ENCODE measurements at regions not wholly inside any gene's neighbourhood (a gene's known extent, or its start where the extent isn't known, plus 50 kb on each side); places are given as distances from the start of the nearest gene placed in this dataset.
"Not testable (repeated sequence)": the region's sequence is repeated elsewhere in the genome, so short reads cannot be mapped to it uniquely, and the experiment has no call there.

DNA sequence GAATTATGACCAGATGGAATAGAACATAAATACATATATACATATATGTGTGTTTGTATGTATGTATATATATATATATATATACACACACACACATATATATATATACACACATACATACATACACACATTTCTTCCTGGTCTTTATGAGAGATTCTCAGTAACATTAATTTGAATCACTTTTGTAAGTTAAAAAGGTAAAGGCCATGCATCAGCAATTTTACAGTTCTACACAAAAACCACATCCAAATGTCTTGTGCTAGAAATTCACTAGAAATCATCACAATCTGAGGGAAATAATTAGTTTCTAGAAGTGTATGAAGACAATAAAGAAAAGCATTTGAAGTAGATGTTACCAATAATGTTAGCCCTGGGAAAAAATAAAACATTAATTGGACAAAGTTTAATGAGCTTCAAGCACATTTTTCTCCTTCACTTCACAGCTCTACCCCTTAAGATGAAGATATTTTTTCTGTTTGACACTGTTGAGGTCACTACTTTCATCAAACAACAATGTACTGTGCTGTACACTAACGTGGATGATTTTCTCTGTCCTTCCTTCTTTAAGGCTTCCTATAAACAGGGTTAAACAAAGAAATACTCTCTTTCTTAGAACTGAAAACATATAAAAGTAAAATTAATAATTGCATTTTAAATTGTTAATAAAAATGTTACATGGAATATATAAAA, 189.2 kb upstream of the NR4A3 start:
- DNase-seq (ENCODE audit: low read depth): no peak

- DNase-seq (ENCODE audit: low read depth): no peak
Measured at GRCh38 chr9:99633265-99633664, 188.4 kb upstream of the NR4A3 start.

- DNase-seq (ENCODE audit: low read depth): no peak
Measured at GRCh38 chr9:99634186-99634585, 187.5 kb upstream of the NR4A3 start.

- DNase-seq (ENCODE audit: low read depth): no peak
Measured at GRCh38 chr9:99635032-99635431, 186.7 kb upstream of the NR4A3 start.

GRCh38 chr9:99637641-99638040, 184.0 kb upstream of the NR4A3 start:
- DNase-seq (ENCODE audit: low read depth): no peak

GRCh38 chr9:99638971-99639370, 182.7 kb upstream of the NR4A3 start:
- DNase-seq (ENCODE audit: low read depth): no peak

- no peak for DNase-seq (ENCODE audit: low read depth)
Measured at GRCh38 chr9:99647604-99648003, 174.1 kb upstream of the NR4A3 start.

DNA sequence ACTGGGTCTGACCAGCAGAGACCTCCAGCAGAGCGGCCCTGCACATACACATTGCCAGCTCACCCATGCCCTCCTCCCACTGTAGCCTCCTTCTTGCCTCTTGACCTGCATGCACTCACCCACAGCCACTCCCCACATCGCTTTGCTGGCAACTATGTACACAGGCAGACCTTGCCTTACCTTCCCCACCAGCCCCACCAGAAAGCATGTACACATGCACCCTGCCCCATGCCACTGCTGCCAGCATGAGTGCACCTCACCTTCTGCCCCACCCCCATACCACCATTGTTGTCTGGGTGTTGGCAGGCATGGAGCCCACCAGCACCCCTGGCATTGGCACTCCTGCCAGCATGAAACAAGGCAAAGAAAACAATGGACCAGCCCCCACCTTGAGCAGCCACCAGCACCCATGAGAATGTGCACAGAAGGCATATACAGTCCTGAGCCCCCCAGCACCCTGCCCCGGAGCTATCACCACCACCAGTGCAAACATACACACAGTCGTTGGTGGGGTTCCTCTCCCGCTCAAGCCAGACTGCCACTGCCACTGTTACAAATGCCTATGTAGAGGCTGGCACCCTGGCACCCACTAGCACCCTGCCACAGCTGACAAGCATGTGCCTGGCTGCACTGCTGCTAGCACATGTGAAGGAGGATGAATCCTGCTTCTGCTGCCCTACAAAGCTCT, 171.4 kb upstream of the NR4A3 start:
- DNase-seq (ENCODE audit: low read depth): no peak

DNA sequence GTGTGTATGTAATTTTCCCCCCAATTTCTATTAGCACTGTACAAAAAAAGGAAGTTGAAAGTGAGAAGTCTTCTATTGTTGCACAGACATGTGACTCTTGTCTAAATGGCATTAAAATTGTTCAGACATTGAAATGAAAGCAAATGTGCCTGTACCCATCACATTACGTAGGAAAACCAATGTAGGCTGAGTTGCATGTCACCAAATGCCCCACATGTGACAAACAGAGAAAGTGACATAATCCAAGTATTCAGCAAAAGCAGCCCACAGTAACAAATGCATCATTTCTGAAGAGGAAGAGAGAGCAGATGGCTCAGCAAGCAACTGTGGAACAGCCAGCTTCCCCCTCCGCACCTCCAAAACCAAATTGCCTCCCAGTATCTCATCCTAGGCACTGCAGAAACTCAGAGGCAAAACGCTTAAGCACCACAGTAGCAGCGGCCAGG, 161.5 kb upstream of the NR4A3 start:
- DNase-seq (ENCODE audit: low read depth): no peak

GRCh38 chr9:99663297-99663696, 158.4 kb upstream of the NR4A3 start:
- DNase-seq (ENCODE audit: low read depth): no peak

GRCh38 chr9:99663856-99664255, 157.8 kb upstream of the NR4A3 start:
- no peak for DNase-seq (ENCODE audit: low read depth)

DNA sequence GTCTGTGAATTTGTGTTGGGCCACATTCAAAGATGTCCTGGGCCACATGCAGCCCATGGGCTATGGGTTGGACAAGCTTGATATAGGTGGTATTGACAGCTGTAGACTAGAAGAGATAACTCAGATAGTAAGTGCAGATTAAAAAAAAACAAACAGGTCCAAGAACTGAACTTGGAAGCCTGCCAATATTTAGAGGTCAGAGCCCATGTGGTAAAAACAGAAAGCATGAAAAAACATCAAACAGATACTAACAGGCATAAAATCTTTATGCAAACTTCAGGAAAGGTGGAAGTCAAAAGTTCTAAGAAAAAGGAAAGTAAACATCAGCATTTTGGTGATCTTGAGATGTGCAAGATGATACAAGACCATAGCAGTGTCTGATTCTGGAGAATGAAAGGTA, 155.1 kb upstream of the NR4A3 start:
- DNase-seq (ENCODE audit: low read depth): no peak

DNA sequence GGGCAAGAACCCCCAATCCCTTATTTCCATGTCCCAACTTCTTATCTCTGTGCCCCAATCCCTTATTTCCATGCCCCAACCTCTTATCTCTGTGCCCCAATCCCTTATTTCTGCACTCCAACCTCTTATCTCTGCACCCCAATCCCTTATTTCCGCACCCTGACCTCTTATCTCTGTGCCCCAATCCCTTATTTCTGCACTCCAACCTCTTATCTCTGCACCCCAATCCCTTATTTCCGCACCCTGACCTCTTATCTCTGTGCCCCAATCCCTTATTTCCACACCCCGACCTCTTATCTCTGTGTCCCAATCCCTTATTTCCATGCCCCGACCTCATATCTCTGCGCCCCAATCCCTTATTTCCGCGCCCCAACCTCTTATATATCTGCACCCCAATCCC, 150.8 kb upstream of the NR4A3 start:
- DNase-seq (ENCODE audit: low read depth): not testable (repeated sequence)

GRCh38 chr9:99677281-99677680, 144.4 kb upstream of the NR4A3 start:
- no peak for DNase-seq (ENCODE audit: low read depth)

DNA sequence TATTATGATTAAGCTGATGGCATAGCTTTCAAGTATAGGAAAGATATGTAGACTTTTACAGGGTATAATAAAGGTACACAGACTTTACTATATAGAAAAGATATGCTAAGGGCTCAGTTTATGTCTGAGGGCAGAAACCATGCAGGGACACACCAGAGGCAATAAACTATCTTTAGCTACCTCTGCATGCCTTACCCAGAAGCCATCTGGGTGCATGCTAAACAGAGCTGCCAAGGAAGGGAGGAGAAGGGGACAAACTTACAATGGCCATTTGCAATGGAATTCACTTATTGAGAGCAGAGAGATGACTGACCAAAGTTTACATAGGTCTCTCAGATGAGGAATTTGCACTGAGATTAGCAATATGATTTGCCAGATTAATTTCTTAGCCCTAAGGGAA, 143.1 kb upstream of the NR4A3 start:
- no peak for DNase-seq (ENCODE audit: low read depth)

DNA sequence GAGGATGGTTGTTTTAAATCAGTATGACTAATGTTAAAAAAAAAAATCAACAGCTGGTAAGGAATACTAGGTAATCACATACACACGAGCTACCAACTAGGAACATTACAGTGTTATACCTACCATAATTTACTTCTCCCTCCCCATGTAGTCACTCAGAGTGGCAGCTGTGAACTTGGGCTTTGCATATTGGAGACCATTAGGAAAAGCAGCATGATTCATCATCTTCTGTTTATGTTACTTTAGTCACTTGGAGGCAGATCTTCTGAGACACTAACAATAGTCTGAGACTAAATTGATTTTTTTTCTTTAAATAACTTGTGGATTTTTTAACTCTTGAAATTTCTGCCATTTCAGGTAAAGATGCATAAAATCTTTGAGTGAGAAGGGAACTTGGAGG, 141.5 kb upstream of the NR4A3 start:
- no peak for DNase-seq (ENCODE audit: low read depth)

- DNase-seq (ENCODE audit: low read depth): no peak
Measured at GRCh38 chr9:99681113-99681512, 140.6 kb upstream of the NR4A3 start.

GRCh38 chr9:99682378-99682777, 139.3 kb upstream of the NR4A3 start:
- DNase-seq (ENCODE audit: low read depth): no peak

DNA sequence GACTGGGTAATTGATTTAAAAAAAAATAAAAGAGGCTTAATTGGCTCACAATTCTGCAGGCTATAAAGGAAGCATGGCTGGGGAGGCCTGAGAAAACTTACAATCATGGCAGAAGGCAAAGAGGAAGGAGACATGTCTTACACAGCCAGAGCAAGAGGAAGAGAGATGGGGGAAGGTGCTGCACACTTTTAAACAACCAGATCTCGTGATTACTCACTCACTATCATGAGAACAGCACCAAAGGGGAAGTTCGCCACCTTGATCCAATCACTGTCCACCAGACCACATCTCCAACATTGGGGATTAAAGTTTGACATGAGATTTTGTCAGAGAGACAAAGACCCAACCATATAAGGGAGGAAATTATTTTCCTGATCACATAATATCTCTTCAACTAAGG, 138.8 kb upstream of the NR4A3 start:
- no peak for DNase-seq (ENCODE audit: low read depth)

DNA sequence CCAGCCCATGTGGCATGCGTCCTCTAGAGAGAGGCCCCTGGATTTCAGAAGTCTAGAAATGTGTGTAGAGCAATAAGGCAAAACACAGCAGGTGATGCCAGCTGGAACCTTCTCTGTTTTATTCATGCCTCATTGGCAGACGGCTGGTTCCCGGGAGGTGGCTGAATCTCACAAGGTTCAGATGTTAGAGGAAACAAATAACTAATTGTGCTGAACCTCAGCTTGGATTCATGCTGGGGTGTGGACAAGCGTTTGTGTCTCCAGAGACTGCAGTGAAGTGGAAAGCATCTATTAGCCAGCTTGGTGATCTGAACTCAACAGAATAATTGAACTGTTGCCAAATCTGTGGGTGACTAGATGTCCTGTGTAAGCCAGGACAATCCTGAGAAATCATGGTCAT, 131.1 kb upstream of the NR4A3 start:
- no peak for DNase-seq (ENCODE audit: low read depth)

- no peak for DNase-seq (ENCODE audit: low read depth)
Measured at GRCh38 chr9:99693888-99694287, 127.8 kb upstream of the NR4A3 start.

GRCh38 chr9:99694393-99694792, 127.3 kb upstream of the NR4A3 start:
- no peak for DNase-seq (ENCODE audit: low read depth)

DNA sequence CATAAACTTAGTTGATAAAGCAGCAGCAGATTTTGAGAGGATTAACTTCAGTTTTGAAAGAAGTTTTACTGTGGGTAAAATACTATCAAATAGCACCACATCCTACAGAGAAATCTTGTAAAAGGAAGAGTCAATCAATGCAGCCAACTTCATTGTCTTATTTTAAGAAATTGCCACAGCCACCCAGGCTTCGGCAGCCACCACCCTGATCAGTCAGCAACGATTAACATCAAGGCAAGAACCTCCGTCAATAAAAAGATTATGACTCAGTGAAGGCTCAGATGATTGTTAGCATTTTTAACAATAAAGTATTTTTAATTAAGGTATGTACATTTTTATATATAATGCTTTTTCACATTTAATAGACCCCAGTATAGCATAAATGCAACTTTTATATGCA, 122.3 kb upstream of the NR4A3 start:
- DNase-seq (ENCODE audit: low read depth): no peak

DNA sequence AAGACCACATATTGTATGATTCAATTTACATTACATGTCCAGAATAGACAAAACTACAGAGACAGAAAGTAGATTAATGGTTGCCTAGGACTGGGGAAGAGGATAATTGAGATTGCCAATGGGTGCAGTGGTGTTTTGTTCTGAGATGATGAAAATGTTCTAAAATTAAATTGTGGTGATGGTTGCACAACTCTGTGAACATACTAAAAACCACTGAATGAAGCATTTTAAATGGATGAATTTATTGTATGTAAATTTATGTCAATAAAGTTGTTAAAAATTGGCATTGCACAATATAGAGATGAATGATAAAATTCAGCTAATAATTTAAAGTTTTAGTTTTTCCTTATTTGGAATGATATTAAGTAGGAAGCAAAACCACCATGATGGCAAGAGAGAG, 109.5 kb upstream of the NR4A3 start:
- DNase-seq (ENCODE audit: low read depth): no peak
